HG02981 (cell line): ENCODE measurements at regions not wholly inside any gene's neighbourhood (a gene's known extent, or its start where the extent isn't known, plus 50 kb on each side); places are given as distances from the start of the nearest gene placed in this dataset.
"Not testable (repeated sequence)": the region's sequence is repeated elsewhere in the genome, so short reads cannot be mapped to it uniquely, and the experiment has no call there.

Experiments used
- ATAC-seq: cut with Tn5 transposase; IDR thresholded peaks from one replicate; pipeline ENCODE4 v1.9.1; 2021; ENCODE audit warnings: mild to moderate bottlenecking, moderate library complexity; ENCODE audit not compliant: unreplicated experiment

GRCh38 chr13:44713788-44714469 is 137.8 kb upstream of the TSC22D1 start:
- no peak for ATAC-seq

- ATAC-seq, result no peak
These were observed 135.6 kb upstream of the TSC22D1 start for GRCh38 chr13:44711706-44712105.

- no peak for ATAC-seq
These were observed 134.4 kb upstream of the TSC22D1 start for GRCh38 chr13:44710576-44710975.

GRCh38 chr13:44704811-44705210 is 128.7 kb upstream of the TSC22D1 start:
- not testable (repeated sequence) for ATAC-seq

GRCh38 chr13:44703371-44703770 is 127.2 kb upstream of the TSC22D1 start:
- no peak for ATAC-seq

GRCh38 chr13:44698066-44698465 is 121.9 kb upstream of the TSC22D1 start:
- ATAC-seq, result no peak

- ATAC-seq, result no peak
These were observed 120.9 kb upstream of the TSC22D1 start for GRCh38 chr13:44697058-44697457.

- no peak for ATAC-seq
These were observed 119.4 kb upstream of the TSC22D1 start for GRCh38 chr13:44695520-44695919.

- ATAC-seq, result no peak
These were observed 118.7 kb upstream of the TSC22D1 start for GRCh38 chr13:44694842-44695241.

GRCh38 chr13:44694291-44694690 is 118.2 kb upstream of the TSC22D1 start:
- ATAC-seq, result no peak

GRCh38 chr13:44693156-44693764 is 117.1 kb upstream of the TSC22D1 start:
- ATAC-seq, result no peak

GRCh38 chr13:44692173-44692713 is 116.1 kb upstream of the TSC22D1 start:
- ATAC-seq, result no peak

GRCh38 chr13:44690376-44690775 is 114.2 kb upstream of the TSC22D1 start:
- no peak for ATAC-seq

- no peak for ATAC-seq
These were observed 112.5 kb upstream of the TSC22D1 start for GRCh38 chr13:44688652-44689051.

- ATAC-seq, result no peak
These were observed 110.4 kb upstream of the TSC22D1 start for GRCh38 chr13:44686531-44686934.

GRCh38 chr13:44685641-44686040 is 109.5 kb upstream of the TSC22D1 start:
- no peak for ATAC-seq

- not testable (repeated sequence) for ATAC-seq
These were observed 106.3 kb upstream of the TSC22D1 start for GRCh38 chr13:44682416-44682815.

GRCh38 chr13:44680746-44681355 is 104.7 kb upstream of the TSC22D1 start:
- ATAC-seq, result no peak

- no peak for ATAC-seq
These were observed 103.5 kb upstream of the TSC22D1 start for GRCh38 chr13:44679597-44679996.

- ATAC-seq, result no peak
These were observed 102.1 kb upstream of the TSC22D1 start for GRCh38 chr13:44678197-44678596.

- no peak for ATAC-seq
These were observed 100.4 kb upstream of the TSC22D1 start for GRCh38 chr13:44676534-44676933.

- no peak for ATAC-seq
These were observed 93.4 kb upstream of the TSC22D1 start for GRCh38 chr13:44669534-44669933.
